GM12875 (cell line): ENCODE measurements at regions not wholly inside any gene's neighbourhood (a gene's known extent, or its start where the extent isn't known, plus 50 kb on each side); places are given as distances from the start of the nearest gene placed in this dataset.
A peak's percentile ranks its signal among the peaks of the same experiment; 100 is the strongest.

Source experiments
- H3K4me3 ChIP-seq: one replicate; pipeline ENCODE4 v1.5.1; 2011; ENCODE audit warnings: low read depth, low read length, control low read depth
- CTCF ChIP-seq: IDR thresholded peaks from 2 replicates; pipeline ENCODE4 v1.5.1; 2011; ENCODE audit warnings: low read depth, mild to moderate bottlenecking, control low read depth, inconsistent platforms, low read length, moderate library complexity, borderline replicate concordance; ENCODE audit not compliant: insufficient read depth

GRCh38 chr6:99130897-99131873, 183.4 kb upstream of the FBXL4 start:
- TF ChIP-seq CTCF = no peak

GRCh38 chr6:99129835-99130234, 182.1 kb upstream of the FBXL4 start:
- no peak for TF ChIP-seq CTCF
- no peak overlapping the region for H3K4me3 ChIP-seq

More at GRCh38 chr6:99130897-99131873, 183.4 kb upstream of the FBXL4 start:
- no peak overlapping the region for H3K4me3 ChIP-seq

GRCh38 chr6:99121748-99122147, 174.0 kb upstream of the FBXL4 start:
- TF ChIP-seq CTCF = no peak
- no peak overlapping the region for H3K4me3 ChIP-seq

GRCh38 chr6:99120641-99121040, 172.9 kb upstream of the FBXL4 start:
- TF ChIP-seq CTCF = no peak
- H3K4me3 ChIP-seq = no peak overlapping the region

GRCh38 chr6:99119109-99120031, 171.6 kb upstream of the FBXL4 start:
- H3K4me3 ChIP-seq = no peak overlapping the region
- TF ChIP-seq CTCF = peak; percentile 46; the same call in 1 of the 2 replicates

GRCh38 chr6:99114769-99115406, 167.1 kb upstream of the FBXL4 start:
- no peak for TF ChIP-seq CTCF
- H3K4me3 ChIP-seq = no peak overlapping the region
